HepG2 (cell line): ENCODE measurements at regions not wholly inside any gene's neighbourhood (a gene's known extent, or its start where the extent isn't known, plus 50 kb on each side); places are given as distances from the start of the nearest gene placed in this dataset.

Experiments
- ATAC-seq: fragments of 200-7000 bp; cut with Tn5 transposase; 3 replicates; pipeline ENCODE4 v1.9.1; 2020; ENCODE audit warnings: mild to moderate bottlenecking, moderate library complexity
- BruUV-seq: library from RNA; stranded (reverse); fragments of 400-500 nt; replicated peaks from 2 replicates; lab custom pipeline; 2021; lab: Mats Ljungman, UMichigan
- CTCF ChIA-PET: fragments of 300-600 bp; formaldehyde crosslinking; extraction: SDS; loops from one replicate; lab custom pipeline; 2021; ENCODE audit warnings: low total read pairs, inconsistent platforms, low intra/inter-chr PET ratio; lab: Yijun Ruan, JAX
- POLR2A ChIA-PET: fragments of 350-600 bp; sonication (Branson Sonifier 250); formaldehyde crosslinking; loops from one replicate; lab custom pipeline; 2020; ENCODE audit warnings: antibody characterized with exemption, inconsistent platforms; lab: Yijun Ruan, JAX
- DNase-seq: peaks from one replicate; pipeline ENCODE4 v3.0.0-alpha.2; 2015; ENCODE audit warnings: low spot score
- FAIRE-seq: peaks from 3 replicates; lab custom pipeline; 2011; peaks lifted over from hg19 to GRCh38; lab: Jason Lieb, UNC
- H2AFZ ChIP-seq: one replicate; pipeline ENCODE4 v1.6.1; 2011; ENCODE audit warnings: low read length, inconsistent platforms
- H3K27ac ChIP-seq: fragments of 300-600 bp; 3 replicates; pipeline ENCODE4 v1.8.0; 2011; ENCODE audit warnings: mixed run types, mild to moderate bottlenecking, mixed read lengths, low read length, inconsistent platforms; ENCODE audit not compliant: insufficient read depth; ENCODE audit errors: extremely low read length
- H3K27me3 ChIP-seq, 2 experiments: fragments of 200-600 bp in 1 of 2; 2 replicates in 1 of 2; 3 replicates in 1 of 2; pipeline versions ENCODE4 v1.6.0 to v1.8.0; 2011; ENCODE audit warnings: low read length in 2 of 2, mild to moderate bottlenecking in 2 of 2, moderate library complexity in 2 of 2, inconsistent platforms in 1 of 2; ENCODE audit not compliant: insufficient read depth in 2 of 2, control insufficient read depth in 1 of 2
- H3K36me3 ChIP-seq, 2 experiments: fragments of 200-600 bp in 1 of 2; replicated peaks in 1 of 2; 2 replicates in 1 of 2; 3 replicates in 1 of 2; pipeline versions ENCODE4 v1.5.1 to v1.8.0; 2011; ENCODE audit warnings: low read length in 2 of 2, inconsistent platforms in 1 of 2; ENCODE audit not compliant: insufficient read depth in 2 of 2, control insufficient read depth in 1 of 2
- H3K4me1 ChIP-seq: 2 replicates; pipeline ENCODE4 v1.5.1; 2012; ENCODE audit warnings: low read length, inconsistent platforms; ENCODE audit not compliant: insufficient read depth
- H3K4me2 ChIP-seq: 2 replicates; pipeline ENCODE4 v1.6.0; 2011; ENCODE audit warnings: low read depth, low read length, inconsistent platforms
- H3K4me3 ChIP-seq, 3 experiments: fragments of 200-600 bp in 1 of 3; sonication (generic), shearing (Covaris generic) in 1 of 3; replicated peaks in 1 of 3; 2 replicates each; pipeline ENCODE4 v1.5.1; 2011 to 2016; ENCODE audit warnings: low read length in 3 of 3, inconsistent platforms in 2 of 3, low read depth in 2 of 3, mild to moderate bottlenecking in 2 of 3, control low read depth in 1 of 3, mixed read lengths in 1 of 3; ENCODE audit not compliant: insufficient read depth in 1 of 3
- H3K79me2 ChIP-seq: one replicate; pipeline ENCODE4 v1.6.1; 2011; ENCODE audit warnings: low read length, inconsistent platforms; ENCODE audit not compliant: insufficient read depth
- H3K9ac ChIP-seq: 2 replicates; pipeline ENCODE4 v1.6.0; 2011; ENCODE audit warnings: mild to moderate bottlenecking, low read depth, low read length, inconsistent platforms; ENCODE audit not compliant: insufficient read depth
- H3K9me3 ChIP-seq: 2 replicates; pipeline ENCODE4 v1.5.1; 2012; ENCODE audit warnings: mild to moderate bottlenecking, low read length
- H4K20me1 ChIP-seq: 2 replicates; pipeline ENCODE4 v1.6.0; 2011; ENCODE audit warnings: inconsistent platforms, mild to moderate bottlenecking, low read length, moderate library complexity; ENCODE audit not compliant: insufficient read depth
- ADNP ChIP-seq: sonication (generic); formaldehyde crosslinking; IDR thresholded peaks from 2 replicates; pipeline ENCODE4 v1.4.0; 2020; ENCODE audit warnings: missing genetic modification reagents
- ASH2L ChIP-seq: fragments of 300-600, 200-600 bp; sonication (generic); IDR thresholded peaks from 2 replicates; pipeline ENCODE4 v1.7.0; 2017; ENCODE audit warnings: low read depth, mild to moderate bottlenecking, moderate library complexity, mixed read lengths, low read length; ENCODE audit not compliant: insufficient read length
- CEBPB ChIP-seq: IDR thresholded peaks from 2 replicates; pipeline ENCODE4 v1.6.1; 2011; ENCODE audit warnings: low read depth, low read length, improper control_type of control experiment, borderline replicate concordance
- E2F2 ChIP-seq: sonication (generic); formaldehyde crosslinking; IDR thresholded peaks from 2 replicates; pipeline ENCODE4 v1.4.0; 2020; ENCODE audit warnings: missing genetic modification reagents, borderline replicate concordance
- HIC2 ChIP-seq: sonication (generic); formaldehyde crosslinking; IDR thresholded peaks from 2 replicates; pipeline ENCODE4 v1.9.0; 2022; ENCODE audit warnings: low read depth, missing genetic modification reagents
- MYC ChIP-seq: sonication (generic); formaldehyde crosslinking; IDR thresholded peaks from 2 replicates; pipeline ENCODE4 v1.9.0; 2021; ENCODE audit warnings: missing genetic modification reagents, borderline replicate concordance
- NR1H2 ChIP-seq: sonication (generic); formaldehyde crosslinking; IDR thresholded peaks from 2 replicates; pipeline ENCODE4 v1.8.1; 2022; ENCODE audit warnings: low read depth, missing genetic modification reagents, borderline replicate concordance
- PHF21A ChIP-seq: sonication (generic); formaldehyde crosslinking; IDR thresholded peaks from 2 replicates; pipeline ENCODE4 v1.5.0; 2020; ENCODE audit warnings: mild to moderate bottlenecking, missing genetic modification reagents
- SP4 ChIP-seq: sonication (generic); formaldehyde crosslinking; IDR thresholded peaks from 2 replicates; pipeline ENCODE4 v1.8.1; 2023; ENCODE audit warnings: mild to moderate bottlenecking, missing genetic modification reagents
- TAF1 ChIP-seq: sonication (generic); formaldehyde crosslinking; IDR thresholded peaks from 2 replicates; pipeline ENCODE4 v1.4.0; 2020; ENCODE audit warnings: missing genetic modification reagents
- ZNF160 ChIP-seq: sonication (generic); formaldehyde crosslinking; IDR thresholded peaks from 2 replicates; pipeline ENCODE4 v1.8.0; 2022; ENCODE audit warnings: mild to moderate bottlenecking, inconsistent platforms, missing genetic modification reagents
- ZNF17 ChIP-seq: sonication (generic); formaldehyde crosslinking; IDR thresholded peaks from 2 replicates; pipeline ENCODE4 v1.5.0; 2020; ENCODE audit warnings: mild to moderate bottlenecking, missing genetic modification reagents
- ZNF3 ChIP-seq: IDR thresholded peaks from 2 replicates; pipeline ENCODE4 v1.7.0; 2017; ENCODE audit warnings: inconsistent platforms
- ZNF33A ChIP-seq: sonication (generic); formaldehyde crosslinking; IDR thresholded peaks from 2 replicates; pipeline ENCODE4 v1.5.1; 2020; ENCODE audit warnings: missing genetic modification reagents, mild to moderate bottlenecking, moderate library complexity, borderline replicate concordance
- ZNF570 ChIP-seq: sonication (generic); formaldehyde crosslinking; IDR thresholded peaks from 2 replicates; pipeline ENCODE4 v1.4.0; 2020; ENCODE audit warnings: mild to moderate bottlenecking, missing genetic modification reagents, borderline replicate concordance
- ZNF674 ChIP-seq: sonication (generic); formaldehyde crosslinking; IDR thresholded peaks from 2 replicates; pipeline ENCODE4 v1.5.0; 2020; ENCODE audit warnings: low read depth, mild to moderate bottlenecking, missing genetic modification reagents
- ZNF710 ChIP-seq: sonication (generic); formaldehyde crosslinking; IDR thresholded peaks from 2 replicates; pipeline ENCODE4 v1.5.0; 2020; ENCODE audit warnings: mild to moderate bottlenecking, missing genetic modification reagents, borderline replicate concordance
- WGBS: methylation state at CpG from one replicate; pipeline ENCODE4 v1.1.6; 2017; ENCODE audit warnings: low lambda C conversion rate; 5-methylcytosine and 5-hydroxymethylcytosine counted together
- in situ Hi-C: cut with HindIII; loops from 2 replicates; pipeline ENCODE4 v1.10.0; 2017; ENCODE audit warnings: low pct_unique_long_range_greater_than_20kb; ENCODE audit not compliant: extremely low pct_ligation_motif_present
- intact Hi-C: fragments of 100-400 bp; cut with micrococcal nuclease; formaldehyde crosslinking; loops from one replicate; pipeline ENCODE4 v1.10.0; 2022; ENCODE audit not compliant: unreplicated experiment
- TF ChIP-seq, protein P1 (sequence below): conservative IDR thresholded peaks from 2 replicates; pipeline ENCODE4 v1.6.1; 2018; ENCODE audit warnings: missing genetic modification reagents
- TF ChIP-seq, protein P2 (sequence below): sonication (generic); formaldehyde crosslinking; conservative IDR thresholded peaks from 2 replicates; pipeline ENCODE4 v1.8.1; 2023; ENCODE audit warnings: missing genetic modification reagents

DNA sequence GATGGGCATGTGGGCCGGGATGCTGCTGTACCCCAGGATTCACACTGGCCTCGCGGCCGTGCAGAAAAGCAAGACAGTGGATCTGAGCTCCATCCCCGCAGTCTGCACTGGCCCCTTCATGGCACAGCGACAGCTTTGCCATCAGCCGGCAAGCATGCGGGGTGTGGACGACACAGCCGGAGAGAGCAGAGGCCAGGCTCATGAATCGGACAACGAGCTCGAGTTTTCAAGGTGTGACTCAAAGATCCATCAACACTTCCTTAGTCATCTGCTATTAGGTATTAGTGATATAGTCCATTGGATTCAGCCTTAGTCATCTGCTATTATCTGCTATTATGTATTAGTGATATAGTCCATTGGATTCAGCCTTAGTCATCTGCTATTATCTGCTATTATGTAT is 254.7 kb downstream of the KLF6 start:
- Histone ChIP-seq H3K4me3 (no peak overlapping the region), H3K4me1 (no peaks in the 10 kb centered on the region), H3K27ac (no peak overlapping the region), H3K27me3 (peaks cover 0 to 32% of the 10 kb centered on the region in 2 experiments; a peak in 2 of 5 replicates), H2AFZ (no peak overlapping the region), H3K79me2 (no peaks in the 10 kb centered on the region), H4K20me1 (no peaks in the 10 kb centered on the region), H3K9me3 (no peaks in the 10 kb centered on the region), H3K36me3 (no peaks in the 10 kb centered on the region), H3K4me2 (no peak overlapping the region), H3K9ac (no peak overlapping the region)
- CTCF ChIA-PET, result no interaction called here
- 0% methylated on average over 1 of the region's 13 CpGs for WGBS
- in situ Hi-C loops (no loop called here), intact Hi-C loops (no loop called here)
- POLR2A ChIA-PET, result no interaction called here
- BruUV-seq, result no TSS peak
- no peak for ATAC-seq
- TF ChIP-seq HIC2 (CRISPR knock-in tag), result no peak
- no peak for TF ChIP-seq ZNF710 (CRISPR knock-in tag)
- TF ChIP-seq, protein P1, sequence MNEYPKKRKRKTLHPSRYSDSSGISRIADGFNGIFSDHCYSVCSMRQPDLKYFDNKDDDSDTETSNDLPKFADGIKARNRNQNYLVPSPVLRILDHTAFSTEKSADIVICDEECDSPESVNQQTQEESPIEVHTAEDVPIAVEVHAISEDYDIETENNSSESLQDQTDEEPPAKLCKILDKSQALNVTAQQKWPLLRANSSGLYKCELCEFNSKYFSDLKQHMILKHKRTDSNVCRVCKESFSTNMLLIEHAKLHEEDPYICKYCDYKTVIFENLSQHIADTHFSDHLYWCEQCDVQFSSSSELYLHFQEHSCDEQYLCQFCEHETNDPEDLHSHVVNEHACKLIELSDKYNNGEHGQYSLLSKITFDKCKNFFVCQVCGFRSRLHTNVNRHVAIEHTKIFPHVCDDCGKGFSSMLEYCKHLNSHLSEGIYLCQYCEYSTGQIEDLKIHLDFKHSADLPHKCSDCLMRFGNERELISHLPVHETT, result no peak
- TF ChIP-seq ZNF17 (CRISPR knock-in tag), result no peak
- TF ChIP-seq, protein P2, sequence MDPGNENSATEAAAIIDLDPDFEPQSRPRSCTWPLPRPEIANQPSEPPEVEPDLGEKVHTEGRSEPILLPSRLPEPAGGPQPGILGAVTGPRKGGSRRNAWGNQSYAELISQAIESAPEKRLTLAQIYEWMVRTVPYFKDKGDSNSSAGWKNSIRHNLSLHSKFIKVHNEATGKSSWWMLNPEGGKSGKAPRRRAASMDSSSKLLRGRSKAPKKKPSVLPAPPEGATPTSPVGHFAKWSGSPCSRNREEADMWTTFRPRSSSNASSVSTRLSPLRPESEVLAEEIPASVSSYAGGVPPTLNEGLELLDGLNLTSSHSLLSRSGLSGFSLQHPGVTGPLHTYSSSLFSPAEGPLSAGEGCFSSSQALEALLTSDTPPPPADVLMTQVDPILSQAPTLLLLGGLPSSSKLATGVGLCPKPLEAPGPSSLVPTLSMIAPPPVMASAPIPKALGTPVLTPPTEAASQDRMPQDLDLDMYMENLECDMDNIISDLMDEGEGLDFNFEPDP (CRISPR knock-in tag), result no peak
- TF ChIP-seq ADNP (CRISPR knock-in tag), result no peak
- TF ChIP-seq E2F2 (CRISPR knock-in tag), result no peak
- no peak for TF ChIP-seq TAF1 (CRISPR knock-in tag)
- no peak for TF ChIP-seq MYC (CRISPR knock-in tag)
- TF ChIP-seq NR1H2 (CRISPR knock-in tag), result no peak
- TF ChIP-seq SP4 (CRISPR knock-in tag), result no peak
- TF ChIP-seq ZNF3 (CRISPR knock-in tag), result no peak
- TF ChIP-seq PHF21A, result no peak
- no peak for TF ChIP-seq CEBPB
- TF ChIP-seq ZNF33A (CRISPR knock-in tag), result no peak
- TF ChIP-seq ZNF160 (CRISPR knock-in tag), result no peak
- TF ChIP-seq ZNF570 (CRISPR knock-in tag), result no peak
- TF ChIP-seq ZNF674 (CRISPR knock-in tag), result no peak
- no peak for TF ChIP-seq ASH2L
- no peak for DNase-seq
- no peak for FAIRE-seq
